Stimulated activated CD4-positive, alpha-beta T cell treated with anti-CD3 and anti-CD28 coated beads, Interleukin-15, amount 100 ng/mL, for 48 hours (primary cell): ENCODE measurements at regions not wholly inside any gene's neighbourhood (a gene's known extent, or its start where the extent isn't known, plus 50 kb on each side); places are given as distances from the start of the nearest gene placed in this dataset.
"Not testable (repeated sequence)": the region's sequence is repeated elsewhere in the genome, so short reads cannot be mapped to it uniquely, and the experiment has no call there.

ENCODE experiments used
- DNase-seq, 2 donors: peaks; one replicate each; pipeline ENCODE4 v3.0.0-alpha.2; 2020; ENCODE audit warnings: low read depth in 2 of 2

DNA sequence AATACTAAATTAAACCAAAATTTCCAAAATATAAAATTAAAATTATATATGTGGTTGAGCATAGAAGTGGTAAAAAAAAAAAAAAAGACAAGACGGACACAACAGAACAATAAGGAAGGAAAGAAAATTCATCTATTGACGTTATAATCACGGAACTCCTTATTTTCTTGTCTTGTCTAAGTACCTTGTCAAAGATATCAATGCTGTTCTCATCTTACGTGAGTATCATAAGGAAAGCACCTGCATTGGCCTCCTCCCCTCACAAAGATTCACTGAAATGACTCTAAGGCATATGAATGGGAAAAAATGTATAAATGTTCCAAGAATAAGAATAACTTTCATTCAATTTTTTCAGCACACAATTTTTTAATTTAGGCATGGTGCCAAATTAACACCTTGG lies 135.4 kb downstream of the PPP1R3A start:
- DNase-seq: no peak

GRCh38 chr7:113775804-113776203 lies 143.0 kb downstream of the PPP1R3A start:
- no peak for DNase-seq

- DNase-seq: no peak
Observed at GRCh38 chr7:113775401-113775800, 143.4 kb downstream of the PPP1R3A start.

DNA sequence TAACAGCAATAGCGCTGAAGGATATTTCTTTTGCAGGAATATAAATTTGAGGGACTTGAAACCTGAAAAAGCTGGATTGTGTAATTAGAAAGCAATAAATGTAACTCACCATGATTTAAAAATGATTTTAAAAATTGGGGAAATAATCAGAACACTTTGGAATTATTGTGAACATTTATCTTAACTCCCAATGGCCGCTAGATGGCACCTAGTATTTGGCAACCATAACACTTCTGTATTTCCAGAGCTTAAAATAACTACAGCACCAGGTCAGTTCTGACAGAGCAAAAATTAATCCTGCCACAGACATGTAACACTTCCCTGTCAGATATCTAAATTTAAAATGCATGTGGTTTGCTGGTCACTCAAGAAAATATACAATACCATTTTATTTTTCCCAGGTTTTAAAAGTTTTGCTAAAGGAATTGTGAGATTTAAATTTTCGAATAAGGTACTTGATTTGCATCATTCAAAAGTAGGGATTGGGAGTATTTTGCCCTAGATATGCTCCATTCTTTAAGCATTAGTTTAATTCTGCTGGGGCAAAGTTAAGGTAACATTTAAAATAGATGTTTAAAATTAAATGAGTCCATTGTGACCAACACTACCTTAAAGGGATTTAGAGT lies 144.5 kb downstream of the PPP1R3A start:
- DNase-seq: no peak

DNA sequence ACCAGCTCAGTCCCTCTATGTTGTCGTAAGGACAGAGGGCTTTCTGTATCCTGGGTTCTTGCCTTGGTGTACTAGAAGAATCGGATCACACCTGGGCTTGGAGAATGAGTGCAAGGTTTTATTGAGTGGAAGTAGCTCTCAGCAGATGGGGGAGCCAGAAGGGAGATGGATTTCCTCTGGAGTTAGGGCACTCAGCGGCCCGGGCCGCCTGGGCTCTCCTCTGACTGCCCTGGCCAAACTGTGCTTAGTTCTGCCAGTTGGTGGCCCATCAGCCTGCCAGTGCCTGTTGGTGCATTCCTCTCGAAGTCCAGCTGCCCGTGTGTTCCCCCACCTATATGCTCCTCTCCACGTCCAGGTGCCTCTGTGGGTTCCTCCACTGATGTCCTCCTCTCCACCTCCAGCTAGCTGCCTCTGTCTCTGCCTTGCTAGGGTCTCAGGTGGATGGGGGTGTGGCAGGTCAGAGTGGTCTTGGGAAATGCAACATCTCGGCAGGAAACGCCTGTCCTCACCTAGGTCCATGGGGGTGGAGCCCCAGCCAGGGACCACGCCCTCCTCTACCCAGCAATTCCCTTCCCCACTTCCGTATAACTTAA lies 148.6 kb downstream of the PPP1R3A start:
- no peak for DNase-seq

DNA sequence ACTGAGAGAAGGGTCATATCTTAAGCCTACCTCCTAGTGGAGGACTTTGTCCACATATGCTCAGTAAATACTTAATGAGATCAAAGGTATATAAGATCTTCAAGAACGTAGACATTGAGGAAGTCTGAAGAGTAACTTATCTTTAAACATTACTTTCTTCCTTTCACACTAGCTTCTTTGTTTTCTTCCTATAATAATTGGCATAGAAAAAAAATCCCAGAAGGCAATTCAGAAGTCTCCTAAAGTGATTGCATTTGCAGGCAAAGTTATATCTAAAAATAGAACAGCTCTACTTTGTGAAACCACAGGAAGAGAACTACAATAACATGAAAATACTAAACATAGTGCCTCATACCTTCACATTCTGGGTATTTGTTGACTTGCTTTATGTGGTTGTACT lies 150.4 kb downstream of the PPP1R3A start:
- no peak for DNase-seq

GRCh38 chr7:113764401-113765035 lies 154.3 kb downstream of the PPP1R3A start:
- no peak for DNase-seq

DNA sequence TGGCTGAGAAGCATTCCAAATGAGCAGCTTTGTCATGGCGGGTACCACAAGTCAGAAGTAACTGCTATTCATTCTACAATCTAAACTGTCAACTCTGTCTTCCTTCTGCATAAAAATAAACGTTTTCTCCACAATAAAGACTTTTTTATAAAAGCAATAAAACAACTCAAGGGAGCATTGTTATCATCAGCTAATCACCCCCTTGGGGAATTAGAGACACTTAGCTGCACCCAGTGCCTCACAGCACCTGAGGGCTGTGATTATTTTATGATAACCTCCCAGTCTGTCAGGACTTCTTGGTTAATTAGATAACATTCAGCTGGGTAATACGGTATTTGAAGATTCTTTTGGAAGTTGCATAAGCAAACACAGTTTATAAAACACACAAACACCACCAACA lies 155.6 kb downstream of the PPP1R3A start:
- no peak for DNase-seq

DNA sequence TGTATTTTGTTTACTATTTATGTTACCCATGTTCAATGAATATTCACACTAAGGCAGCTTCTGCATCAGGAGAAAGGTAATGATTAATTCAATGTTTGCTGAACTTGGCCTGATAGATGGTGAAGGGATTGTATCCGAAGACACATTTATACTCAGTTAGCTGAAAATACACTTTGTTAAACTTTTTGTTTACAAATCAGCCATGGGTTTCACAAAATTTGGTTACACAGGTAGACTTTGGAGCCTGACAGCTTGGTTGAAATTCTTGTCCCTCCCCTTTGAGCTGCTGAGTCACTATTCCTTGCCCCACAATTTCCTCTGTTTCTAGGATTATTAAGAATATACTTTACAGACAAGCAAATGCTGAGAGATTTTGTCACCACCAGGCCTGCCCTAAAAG lies 162.6 kb downstream of the PPP1R3A start:
- no peak for DNase-seq

- DNase-seq: no peak
Observed at GRCh38 chr7:113752689-113753088, 166.1 kb downstream of the PPP1R3A start.

- DNase-seq: no peak
Observed at GRCh38 chr7:113752289-113752688, 166.5 kb downstream of the PPP1R3A start.

DNA sequence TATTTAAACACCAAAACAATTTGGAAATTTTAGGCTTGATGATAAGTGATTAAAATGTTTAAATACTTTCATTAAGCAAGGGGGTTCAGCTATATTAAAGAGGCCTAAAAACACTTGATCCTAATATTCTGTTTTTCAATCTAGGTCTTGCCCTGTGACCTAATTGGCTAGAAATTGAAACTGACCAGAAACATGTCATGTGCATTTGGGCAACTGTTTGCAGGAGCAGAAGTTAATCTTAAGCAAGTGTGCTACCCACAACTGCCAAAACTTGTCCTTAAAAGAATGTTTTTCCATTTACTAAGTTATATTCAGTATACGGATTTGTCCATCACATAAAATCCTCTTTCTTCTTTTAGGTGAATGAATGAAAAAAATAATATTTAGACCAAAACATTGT lies 167.3 kb downstream of the PPP1R3A start:
- DNase-seq: no peak

DNA sequence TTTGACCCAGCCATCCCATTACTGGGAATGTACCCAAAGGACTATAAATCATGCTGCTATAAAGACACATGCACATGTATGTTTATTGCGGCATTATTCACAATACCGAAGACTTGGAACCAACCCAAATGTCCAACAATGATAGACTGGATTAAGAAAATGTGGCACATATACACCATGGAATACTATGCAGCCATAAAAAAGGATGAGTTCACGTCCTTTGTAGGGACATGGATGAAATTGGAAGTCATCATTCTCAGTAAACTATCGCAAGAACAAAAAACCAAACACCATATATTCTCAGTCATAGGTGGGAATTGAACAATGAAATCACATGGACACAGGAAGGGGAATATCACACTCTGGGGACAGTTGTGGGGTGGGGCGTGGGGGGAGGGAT lies 170.4 kb downstream of the PPP1R3A start:
- DNase-seq: not testable (repeated sequence)

DNA sequence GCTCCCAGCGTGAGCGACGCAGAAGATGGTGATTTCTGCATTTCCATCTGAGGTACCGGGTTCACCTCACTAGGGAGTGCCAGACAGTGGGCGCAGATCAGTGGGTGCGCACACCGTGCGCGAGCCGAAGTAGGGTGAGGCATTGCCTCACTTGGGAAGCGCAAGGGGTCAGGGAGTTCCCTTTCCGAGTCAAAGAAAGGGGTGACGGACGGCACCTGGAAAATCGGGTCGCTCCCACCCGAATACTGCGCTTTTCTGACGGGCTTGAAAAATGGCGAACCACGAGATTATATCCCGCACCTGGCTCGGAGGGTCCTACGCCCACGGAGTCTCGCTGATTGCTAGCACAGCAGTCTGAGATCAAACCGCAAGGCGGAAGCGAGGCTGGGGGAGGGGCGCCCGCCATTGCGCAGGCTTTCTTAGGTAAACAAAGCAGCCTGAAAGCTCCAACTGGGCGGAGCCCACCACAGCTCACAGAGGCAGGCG lies 175.8 kb downstream of the PPP1R3A start:
- DNase-seq: not testable (repeated sequence)

GRCh38 chr7:113742377-113742776 lies 176.4 kb downstream of the PPP1R3A start:
- no peak for DNase-seq

DNA sequence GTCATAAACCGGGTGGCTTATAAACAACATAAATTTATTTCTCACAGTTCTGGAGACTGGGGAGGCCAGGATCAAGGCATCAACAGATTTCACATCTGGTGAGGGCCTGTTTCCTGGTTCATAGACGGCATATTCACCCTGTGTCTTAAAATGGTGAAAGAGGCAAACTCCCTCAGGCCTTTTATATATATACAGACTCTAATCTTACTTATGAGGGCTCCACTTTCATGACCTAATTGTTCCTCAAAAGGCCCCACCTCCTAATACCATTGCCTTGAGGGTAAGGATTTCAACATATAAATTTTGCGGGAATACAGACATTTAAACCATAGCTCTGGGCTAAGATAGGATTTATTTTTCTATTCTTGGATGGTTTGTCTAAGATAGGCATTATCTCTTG lies 187.2 kb downstream of the PPP1R3A start:
- DNase-seq: no peak

GRCh38 chr7:113730309-113730955 lies 188.4 kb downstream of the PPP1R3A start:
- DNase-seq: no peak

- no peak for DNase-seq
Observed at GRCh38 chr7:113727486-113727885, 191.3 kb downstream of the PPP1R3A start.

DNA sequence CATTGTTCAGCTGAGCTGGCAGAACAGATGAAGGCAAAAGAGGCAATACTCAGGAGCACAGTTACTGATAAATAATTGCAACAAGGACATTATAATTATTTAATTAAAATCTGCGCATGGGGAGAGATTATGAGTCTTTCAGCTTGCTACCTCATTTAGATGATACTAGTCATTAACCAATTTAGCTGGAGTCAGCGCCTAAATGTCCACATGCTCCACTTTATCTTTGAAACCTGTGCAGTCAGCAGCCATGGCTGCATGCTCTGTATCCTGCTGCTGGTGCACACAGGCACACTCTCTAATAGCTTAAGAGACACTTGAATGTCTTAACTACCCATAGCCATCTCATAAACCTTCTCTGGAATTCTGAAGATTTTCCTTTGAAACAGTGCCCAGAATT lies 196.8 kb downstream of the PPP1R3A start:
- no peak for DNase-seq

- DNase-seq: no peak
Observed at GRCh38 chr7:113717739-113718138, 201.1 kb downstream of the PPP1R3A start.

DNA sequence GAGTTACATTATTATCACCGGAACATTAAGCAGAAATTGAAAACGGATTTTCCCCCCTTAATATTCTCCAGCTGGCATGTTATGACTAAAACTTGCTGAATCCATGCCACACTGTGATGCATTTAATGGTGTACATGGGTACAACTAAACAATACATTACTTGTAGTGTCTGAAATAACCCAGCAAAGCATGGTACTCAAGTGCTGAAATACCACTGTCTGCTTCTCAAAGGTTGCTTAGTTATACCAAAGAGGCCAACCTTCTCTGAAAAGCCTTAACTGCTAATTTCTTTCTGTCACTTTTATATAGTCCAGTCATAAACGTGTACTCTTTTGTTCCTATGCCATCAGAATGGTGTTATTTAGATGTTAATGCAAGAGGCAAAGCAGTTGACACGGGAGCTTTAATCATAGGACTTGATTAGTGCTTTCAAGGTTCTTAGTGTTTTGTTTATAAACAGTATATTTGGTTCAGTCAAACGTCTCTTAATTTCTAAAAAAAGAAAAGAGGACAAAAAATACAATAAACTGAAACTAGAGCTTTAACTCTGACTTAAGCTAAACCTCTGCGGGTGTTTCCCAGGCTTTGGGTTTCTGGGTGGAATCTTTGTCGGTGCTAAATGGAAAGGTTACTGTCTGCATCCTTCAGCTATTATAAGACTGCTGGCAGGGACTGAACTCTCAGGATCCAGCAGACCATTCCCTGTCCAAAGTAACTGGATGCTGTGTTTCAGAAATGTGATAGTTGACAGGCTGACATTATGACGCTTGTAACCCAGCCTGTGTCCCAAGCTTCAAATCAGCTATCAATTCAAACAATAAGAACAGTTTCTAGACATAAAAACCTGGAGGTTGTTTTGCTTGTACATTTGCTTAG lies 202.6 kb downstream of the PPP1R3A start:
- DNase-seq: no peak

GRCh38 chr7:113715262-113715661 lies 203.5 kb downstream of the PPP1R3A start:
- no peak for DNase-seq
